Ishikawa (cell line): ENCODE measurements at regions not wholly inside any gene's neighbourhood (a gene's known extent, or its start where the extent isn't known, plus 50 kb on each side); places are given as distances from the start of the nearest gene placed in this dataset.

Source experiments
- CEBPB ChIP-seq: IDR thresholded peaks from 2 replicates; pipeline ENCODE4 v1.6.1; 2012
- MAX ChIP-seq: IDR thresholded peaks from 2 replicates; pipeline ENCODE4 v1.6.1; 2012
- RAD21 ChIP-seq: IDR thresholded peaks from 2 replicates; pipeline ENCODE4 v1.6.1; 2012; ENCODE audit warnings: low read depth
- YY1 ChIP-seq: IDR thresholded peaks from 2 replicates; pipeline ENCODE4 v1.6.1; 2012; ENCODE audit warnings: low read depth

- TF ChIP-seq CEBPB (no peak), RAD21 (no peak), MAX (no peak), YY1 (no peak)
These were observed 245.9 kb upstream of the ANO3 start for GRCh38 chr11:26086028-26086427.
